Cerebellar nuclear complex (tissue), 1 donor: ENCODE measurements at regions not wholly inside any gene's neighbourhood (a gene's known extent, or its start where the extent isn't known, plus 50 kb on each side); places are given as distances from the start of the nearest gene placed in this dataset.

Experiments used
- DNase-seq, 2 experiments: peaks; one replicate each; lab custom pipeline; 2025; lab: John Stamatoyannopoulos, UW

DNA sequence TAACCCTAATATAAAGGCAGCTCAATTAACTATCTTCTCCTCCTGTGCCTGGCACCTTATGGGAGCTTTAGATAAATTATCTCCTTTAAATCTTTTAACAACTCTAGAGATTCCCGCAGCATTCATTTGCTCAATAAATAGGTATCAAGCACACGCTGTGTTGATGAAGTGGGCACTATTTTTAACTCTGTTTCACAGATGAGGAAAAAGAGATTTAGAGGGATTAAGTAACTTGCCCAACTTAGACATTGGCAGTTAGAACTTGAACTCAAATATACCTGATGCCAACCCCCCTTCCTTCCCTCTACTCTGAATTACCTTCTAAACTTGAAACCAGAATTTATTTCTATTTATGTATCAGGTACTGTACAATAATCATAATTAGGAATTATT is 112.4 kb downstream of the SH3TC2 start:
- no peak for DNase-seq

DNA sequence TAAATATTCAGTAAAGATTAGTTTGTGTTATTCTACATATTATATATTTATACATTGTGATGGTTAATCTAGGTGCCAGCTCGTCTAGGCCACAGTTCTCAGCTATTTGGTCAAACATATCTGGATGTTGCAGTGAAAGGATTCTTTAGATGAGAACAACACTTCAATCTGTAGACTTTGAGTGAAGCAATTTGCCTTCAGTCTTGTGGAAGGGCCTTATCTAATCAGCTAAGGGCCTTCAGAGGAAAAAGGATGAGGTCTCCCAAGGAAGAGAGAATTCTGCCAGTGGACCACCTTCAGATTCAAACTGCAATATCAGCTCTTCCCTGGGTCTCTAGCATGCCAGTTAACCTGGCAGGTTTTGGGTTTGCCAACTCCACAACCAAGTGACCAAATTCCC is 112.0 kb downstream of the SH3TC2 start:
- no peak for DNase-seq

DNA sequence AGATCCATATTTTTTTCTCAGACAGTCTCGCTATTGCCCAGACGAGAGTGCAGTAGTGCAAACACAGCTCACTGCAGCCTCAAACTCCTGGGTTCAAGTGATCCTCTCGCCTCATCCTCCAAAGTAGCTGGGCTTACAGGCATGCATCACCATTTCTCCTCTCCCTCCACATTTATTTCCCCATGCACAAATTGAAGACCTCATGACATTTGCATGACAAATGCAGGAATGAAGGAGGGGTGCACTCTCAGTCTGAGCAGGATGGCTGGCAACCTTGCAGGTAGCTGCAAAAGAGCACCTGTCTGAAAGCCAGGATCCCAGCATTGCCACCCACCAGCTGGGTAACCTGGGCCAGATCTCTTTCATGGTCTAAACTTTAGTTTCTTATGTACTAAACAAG is 111.2 kb downstream of the SH3TC2 start:
- DNase-seq: no peak

DNA sequence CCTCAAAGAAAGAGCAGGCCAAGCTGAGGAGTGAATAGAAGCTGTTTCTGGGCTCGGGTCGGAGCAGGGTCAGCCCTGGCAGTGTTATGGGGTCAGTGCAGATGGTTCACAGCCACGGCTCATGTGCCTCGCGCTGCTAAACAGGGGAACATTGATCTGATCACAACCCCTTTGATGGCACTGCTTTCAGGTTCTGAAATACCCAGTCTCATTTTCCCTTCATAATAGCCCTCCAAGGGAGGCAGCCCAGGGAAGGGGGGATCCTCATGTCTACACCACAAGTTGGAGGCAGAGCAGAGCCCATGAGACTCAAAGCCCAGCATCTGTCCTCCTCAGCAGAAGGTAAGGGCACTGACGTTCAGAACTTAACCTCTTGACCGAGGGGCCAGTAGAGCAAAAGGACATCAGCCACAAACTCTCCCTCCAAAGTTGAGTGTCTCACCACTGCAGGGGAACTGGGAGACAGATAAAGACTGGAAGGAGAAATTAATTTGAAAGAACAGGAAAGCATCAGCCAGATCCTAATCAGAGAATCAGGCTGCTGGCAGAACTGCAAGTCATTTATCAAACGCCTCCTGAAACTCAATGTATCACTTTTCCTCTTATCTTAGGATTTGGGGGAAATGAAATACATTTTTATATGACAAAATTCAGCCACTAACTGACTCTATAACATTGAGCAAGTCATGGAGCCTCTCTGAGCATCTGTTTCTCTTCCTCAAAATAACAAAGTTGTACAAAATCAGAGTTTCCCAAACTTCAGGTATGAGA is 110.6 kb downstream of the SH3TC2 start:
- no peak for DNase-seq

DNA sequence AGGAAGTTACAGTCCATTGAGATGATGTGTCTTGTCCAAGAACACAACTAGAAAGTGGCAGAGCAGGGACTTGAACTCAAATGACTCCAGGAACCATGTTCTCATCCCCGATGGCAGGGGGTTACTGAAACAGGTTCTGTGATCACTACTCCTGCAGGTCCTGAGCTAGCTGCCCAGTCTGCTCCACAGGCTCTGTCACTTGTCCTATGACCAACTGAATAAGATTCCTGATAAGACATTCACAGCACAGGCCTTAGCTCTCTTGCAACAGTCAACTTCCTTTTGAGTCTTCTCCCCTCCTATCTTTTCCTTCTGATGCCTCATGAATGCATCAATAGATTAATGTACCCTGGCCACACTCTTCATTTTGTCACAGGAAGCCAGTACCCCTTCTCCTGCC is 109.2 kb downstream of the SH3TC2 start:
- DNase-seq: no peak
